Skin epidermis (tissue), 12 donors: ENCODE measurements at regions not wholly inside any gene's neighbourhood (a gene's known extent, or its start where the extent isn't known, plus 50 kb on each side); places are given as distances from the start of the nearest gene placed in this dataset.

Source experiments
- H3K27ac ChIP-seq, 21 experiments: fragments of 200-600 bp; sonication (generic) in 11 of 21; one replicate each; pipeline ENCODE4 v1.5.0; 2020; ENCODE audit warnings: mild to moderate bottlenecking in 3 of 21, inconsistent platforms in 2 of 21, moderate library complexity in 2 of 21
- H3K4me3 ChIP-seq, 7 experiments: fragments of 200-600 bp; sonication (generic) in 2 of 7; one replicate each; pipeline ENCODE4 v1.5.0; 2020; ENCODE audit warnings: inconsistent platforms in 2 of 7, mild to moderate bottlenecking in 2 of 7, moderate library complexity in 1 of 7

- Histone ChIP-seq H3K4me3 (no peak overlapping the region), H3K27ac (no peak overlapping the region)
Measured at GRCh38 chr2:144583741-144584453, 64.0 kb upstream of the ZEB2 start.

GRCh38 chr2:144583381-144583729 lies 63.4 kb upstream of the ZEB2 start:
- Histone ChIP-seq H3K4me3 (no peak overlapping the region), H3K27ac (no peak overlapping the region)

GRCh38 chr2:144582651-144583380 lies 62.9 kb upstream of the ZEB2 start:
- Histone ChIP-seq H3K27ac (no peak overlapping the region), H3K4me3 (no peak overlapping the region)

GRCh38 chr2:144580521-144581161 lies 60.7 kb upstream of the ZEB2 start:
- Histone ChIP-seq H3K4me3 (no peak overlapping the region), H3K27ac (no peak overlapping the region)

GRCh38 chr2:144579556-144579955 lies 59.6 kb upstream of the ZEB2 start:
- H3K4me3 ChIP-seq, result no peak overlapping the region
- H3K27ac ChIP-seq, result no peak overlapping the region

GRCh38 chr2:144578099-144578498 lies 58.2 kb upstream of the ZEB2 start:
- no peak overlapping the region for H3K4me3 ChIP-seq
- H3K27ac ChIP-seq, result no peak overlapping the region

- H3K27ac ChIP-seq, result no peak overlapping the region
- no peak overlapping the region for H3K4me3 ChIP-seq
Measured at GRCh38 chr2:144572977-144573376, 53.1 kb upstream of the ZEB2 start.

- no peak overlapping the region for H3K4me3 ChIP-seq
- H3K27ac ChIP-seq, result no peak overlapping the region
Measured at GRCh38 chr2:144571770-144572169, 51.9 kb upstream of the ZEB2 start.

GRCh38 chr2:144570566-144570965 lies 50.6 kb upstream of the ZEB2 start:
- Histone ChIP-seq H3K4me3 (no peak overlapping the region), H3K27ac (no peak overlapping the region)
